GM19043 (cell line): ENCODE measurements at regions not wholly inside any gene's neighbourhood (a gene's known extent, or its start where the extent isn't known, plus 50 kb on each side); places are given as distances from the start of the nearest gene placed in this dataset.

ENCODE experiments used
- ATAC-seq: cut with Tn5 transposase; IDR thresholded peaks from one replicate; pipeline ENCODE4 v1.9.1; 2021; ENCODE audit warnings: low read depth; ENCODE audit not compliant: unreplicated experiment

- ATAC-seq, result no peak
Observed at GRCh38 chr15:94951538-94951937, 720.2 kb downstream of the MCTP2 start.

DNA sequence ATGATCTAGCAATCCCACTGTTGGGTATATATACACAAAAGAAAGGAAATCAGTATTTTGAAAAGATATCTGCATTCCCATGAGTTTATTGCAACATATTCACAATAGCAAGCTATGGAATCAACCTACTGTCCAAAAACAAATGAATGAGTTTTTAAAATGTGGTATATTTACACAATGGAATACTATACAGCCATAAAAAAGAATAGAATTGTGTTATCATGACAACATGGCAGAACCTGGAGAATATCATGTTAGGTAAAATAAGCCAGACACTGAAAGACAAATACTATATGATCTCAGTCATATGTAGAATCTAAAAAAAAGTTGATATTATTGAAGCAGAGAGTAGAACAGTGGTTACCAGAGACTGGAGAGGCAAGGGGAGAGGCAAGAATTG is 732.6 kb downstream of the MCTP2 start:
- no peak for ATAC-seq

GRCh38 chr15:94965593-94965992 is 734.2 kb downstream of the MCTP2 start:
- ATAC-seq, result no peak

DNA sequence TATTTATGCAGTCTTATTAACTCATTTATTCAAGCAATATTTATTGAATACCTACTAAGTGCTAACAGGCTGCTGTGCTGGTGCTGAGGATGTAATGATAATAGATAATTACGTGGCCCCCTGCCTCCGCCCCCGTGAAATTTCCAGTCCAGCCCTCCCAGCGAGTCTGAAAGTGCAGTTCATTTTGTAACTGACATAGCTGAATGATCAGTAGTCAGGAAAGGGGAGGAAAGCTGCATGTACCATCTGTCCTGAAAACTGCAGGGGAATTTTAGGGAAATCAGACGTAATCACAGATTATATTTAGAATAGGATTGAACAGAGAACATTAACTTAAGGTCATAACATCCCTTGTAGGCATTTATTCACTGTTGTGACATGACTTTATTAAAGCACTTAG is 736.8 kb downstream of the MCTP2 start:
- ATAC-seq, result no peak

- ATAC-seq, result no peak
Observed at GRCh38 chr15:94970096-94970495, 738.7 kb downstream of the MCTP2 start.

DNA sequence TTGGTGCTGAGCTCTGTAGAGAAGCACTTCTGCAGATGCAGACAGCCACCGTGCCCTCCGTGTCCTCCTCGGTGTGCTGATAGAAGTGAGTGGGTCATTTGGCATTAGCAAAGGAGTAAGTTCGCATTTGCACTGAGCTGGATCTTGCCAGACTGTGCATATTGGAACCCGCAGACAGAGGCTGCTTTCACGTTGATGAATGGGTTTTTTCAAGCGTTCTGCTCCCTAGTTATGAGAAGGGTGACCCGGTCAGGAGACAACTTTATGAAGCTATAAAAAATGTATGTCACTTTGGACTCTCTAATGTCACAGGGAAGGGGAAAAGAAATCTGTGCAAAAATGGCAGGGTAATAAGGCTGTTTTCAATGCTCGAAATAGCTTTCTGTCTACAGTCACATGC is 739.4 kb downstream of the MCTP2 start:
- no peak for ATAC-seq

- ATAC-seq, result no peak
Observed at GRCh38 chr15:94972314-94972713, 741.0 kb downstream of the MCTP2 start.

DNA sequence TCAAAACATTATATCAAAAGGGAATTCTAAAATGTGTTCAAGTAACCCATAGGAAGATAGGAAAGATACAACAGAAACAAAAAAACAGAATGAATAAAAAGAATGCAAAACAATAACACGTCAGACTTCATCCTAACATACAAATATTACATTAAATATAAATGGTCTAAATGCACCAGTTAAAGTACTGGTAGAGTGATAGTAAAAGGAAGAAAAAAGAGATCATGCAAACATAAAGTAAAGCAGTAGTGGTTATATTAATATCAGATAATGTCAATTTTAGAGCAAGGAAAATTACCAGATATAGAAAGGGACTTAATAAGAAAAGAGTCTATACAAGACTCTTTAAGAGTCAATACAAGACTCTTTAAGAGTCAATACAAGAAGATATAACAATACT is 755.7 kb downstream of the MCTP2 start:
- no peak for ATAC-seq

GRCh38 chr15:94991718-94992117 is 760.4 kb downstream of the MCTP2 start:
- ATAC-seq, result no peak

GRCh38 chr15:95009635-95010034 is 778.3 kb downstream of the MCTP2 start:
- no peak for ATAC-seq

DNA sequence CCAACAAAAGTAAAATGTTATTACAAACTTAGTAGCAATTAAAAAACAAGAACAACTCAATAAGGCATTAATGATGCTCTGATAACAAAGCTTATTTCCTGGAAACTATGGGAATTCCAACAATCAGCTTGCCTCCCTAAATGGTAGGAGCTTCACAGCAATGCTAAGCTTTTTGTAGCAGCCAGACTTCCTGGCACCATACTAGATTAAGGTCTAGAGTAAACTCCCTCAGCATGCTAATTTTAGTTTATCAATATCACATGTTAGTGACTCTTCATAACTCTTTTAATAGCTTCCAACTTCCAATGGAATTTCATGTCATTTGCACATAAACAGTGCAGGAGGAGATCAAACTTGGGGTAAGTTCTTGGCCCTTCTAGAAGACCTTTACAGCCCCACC is 782.0 kb downstream of the MCTP2 start:
- no peak for ATAC-seq

DNA sequence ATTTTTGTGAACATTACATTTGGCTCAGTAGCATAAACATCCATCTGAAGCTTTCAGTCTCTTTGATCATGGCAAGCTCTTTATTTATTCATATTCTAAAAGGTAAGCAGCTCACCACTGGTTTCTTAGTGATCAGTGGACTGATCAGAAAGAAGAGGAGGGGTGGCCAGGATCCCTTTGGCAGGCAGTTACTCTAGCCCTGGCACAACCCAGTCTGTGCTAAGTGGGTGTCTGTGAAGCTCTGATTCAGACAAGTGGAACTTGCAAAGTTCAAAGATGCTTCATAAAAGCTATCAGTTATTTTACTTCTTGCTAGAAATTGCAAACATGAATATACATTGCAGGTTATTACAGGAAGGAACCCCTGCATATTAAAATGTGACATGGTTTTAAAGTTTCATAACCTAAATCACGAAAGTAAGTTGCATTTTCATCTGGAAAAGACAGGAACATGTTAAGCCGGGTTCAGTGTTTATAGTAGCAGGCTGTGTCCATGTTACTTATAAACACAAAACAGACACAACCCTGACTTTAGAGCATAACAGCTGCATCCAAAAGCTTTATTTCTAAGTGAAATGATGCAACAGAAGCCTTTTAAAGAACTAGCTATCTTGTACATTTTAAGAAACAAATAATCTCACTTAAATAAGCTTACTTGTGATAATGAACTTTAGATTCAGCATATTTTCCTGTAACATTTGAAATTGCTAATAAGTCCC is 785.3 kb downstream of the MCTP2 start:
- no peak for ATAC-seq

GRCh38 chr15:95017666-95018328 is 786.4 kb downstream of the MCTP2 start:
- no peak for ATAC-seq

- ATAC-seq, result no peak
Observed at GRCh38 chr15:95018888-95019545, 787.7 kb downstream of the MCTP2 start.

- no peak for ATAC-seq
Observed at GRCh38 chr15:95019907-95020306, 788.5 kb downstream of the MCTP2 start.

DNA sequence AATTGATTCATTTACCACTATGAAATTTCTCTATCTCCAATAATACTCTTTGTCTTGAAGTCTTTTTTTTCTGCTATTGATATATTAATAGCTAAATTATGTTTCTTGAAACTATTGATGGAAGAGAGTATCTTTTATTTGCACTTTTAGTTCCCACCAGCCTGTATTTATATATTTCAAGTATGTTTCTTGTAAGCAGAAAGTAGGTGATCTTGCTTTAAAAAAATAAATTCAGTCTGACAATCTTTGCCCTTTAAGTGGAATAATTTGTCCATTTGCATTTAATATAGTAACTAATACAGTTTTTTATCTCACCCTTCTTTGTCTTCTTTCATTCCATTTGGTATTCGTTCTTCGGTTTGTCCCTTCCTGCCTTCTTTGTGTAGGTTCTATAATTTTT is 790.5 kb downstream of the MCTP2 start:
- ATAC-seq, result no peak

- ATAC-seq, result no peak
Observed at GRCh38 chr15:95024351-95024750, 793.0 kb downstream of the MCTP2 start.

DNA sequence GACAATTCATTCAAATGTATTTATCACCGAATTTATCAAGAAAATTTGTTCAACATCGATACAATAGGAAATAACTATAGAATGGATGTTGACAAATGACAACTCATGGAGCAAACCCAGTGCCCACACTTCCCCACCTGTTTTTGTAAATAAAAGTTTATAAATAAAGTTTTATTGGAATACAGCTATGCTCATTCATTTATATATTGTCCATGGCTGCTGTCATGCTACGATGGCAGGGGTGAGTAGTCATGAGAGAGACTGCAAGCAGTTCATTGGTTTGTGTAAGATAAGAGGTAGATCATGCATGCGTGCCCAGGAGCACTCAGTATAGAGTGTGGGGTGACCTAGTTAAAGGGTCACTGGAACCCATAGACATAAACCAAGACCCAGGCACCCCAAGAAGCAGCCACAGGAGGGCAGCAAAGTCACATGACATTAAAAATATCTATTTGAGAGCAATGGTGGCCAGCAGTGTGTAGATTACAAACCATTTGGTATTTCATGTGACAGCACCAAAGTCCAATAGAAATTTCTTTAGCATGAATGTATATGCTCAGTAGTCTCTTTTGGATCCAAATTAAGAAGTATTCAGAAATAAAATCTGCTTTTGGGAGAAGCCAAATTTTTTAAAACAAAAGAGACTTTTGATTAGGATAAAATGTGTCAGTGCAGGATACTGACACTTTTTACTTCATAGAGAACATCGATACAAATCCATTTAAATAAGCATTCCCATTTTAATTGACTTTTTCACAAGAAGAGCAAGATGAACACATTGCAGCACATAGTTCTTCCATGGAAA is 794.8 kb downstream of the MCTP2 start:
- ATAC-seq, result no peak

GRCh38 chr15:95027981-95028380 is 796.6 kb downstream of the MCTP2 start:
- no peak for ATAC-seq

GRCh38 chr15:95032156-95032555 is 800.8 kb downstream of the MCTP2 start:
- ATAC-seq, result no peak

DNA sequence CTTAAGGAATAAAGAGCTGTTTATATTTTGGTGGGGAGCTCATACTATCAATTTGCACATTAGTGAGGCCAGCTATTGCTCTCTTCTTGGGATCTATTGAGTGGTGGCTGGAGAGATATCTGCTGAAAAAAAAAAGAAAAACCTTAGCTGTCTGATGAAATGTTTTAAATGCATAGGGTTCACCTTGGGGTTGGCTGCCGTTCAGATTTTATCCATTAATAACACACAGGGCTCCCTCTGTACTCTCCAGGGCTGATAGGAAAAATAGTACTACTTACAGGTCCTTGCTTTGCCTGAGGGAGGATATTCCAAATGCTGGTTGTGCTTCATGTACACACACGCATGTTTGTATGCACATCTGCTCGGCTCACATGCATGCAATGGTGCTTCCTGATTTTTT is 803.7 kb downstream of the MCTP2 start:
- no peak for ATAC-seq
